ENCODE measurements at regions not wholly inside any gene's neighbourhood (a gene's known extent, or its start where the extent isn't known, plus 50 kb on each side); places are given as distances from the start of the nearest gene placed in this dataset.

- TF ChIP-seq POLR2A (IDR thresholded peaks at IDR 0.05) (no peak), CTCF (IDR thresholded peaks at IDR 0.05) (no peak)
Observed at GRCh38 chr5:58401701-58402100, 58.2 kb downstream of the PLK2 start.
